SK-N-SH treated with all-trans-retinoic acid at 6 μM for 48 hours (cell line): ENCODE measurements at regions not wholly inside any gene's neighbourhood (a gene's known extent, or its start where the extent isn't known, plus 50 kb on each side); places are given as distances from the start of the nearest gene placed in this dataset.
"Not testable (repeated sequence)": the region's sequence is repeated elsewhere in the genome, so short reads cannot be mapped to it uniquely, and the experiment has no call there.

ENCODE experiments used
- ATAC-seq: fragments of 200-7000 bp; cut with Tn5 transposase; 3 replicates; pipeline ENCODE4 v1.9.1; 2020; ENCODE audit warnings: mild to moderate bottlenecking, moderate library complexity
- ARNTL ChIP-seq: fragments of 450-650 bp; formaldehyde crosslinking; IDR thresholded peaks from 2 replicates; pipeline ENCODE4 v1.5.0; 2020; ENCODE audit warnings: low read depth, mild to moderate bottlenecking, moderate library complexity, borderline replicate concordance
- BACH2 ChIP-seq: fragments of 250-450 bp; sonication (Bioruptor Pico); IDR thresholded peaks from 2 replicates; pipeline ENCODE4 v1.9.0; 2021; ENCODE audit warnings: mild to moderate bottlenecking, borderline replicate concordance
- CREB5 ChIP-seq: fragments of 250-450 bp; sonication (Bioruptor Pico); IDR thresholded peaks from 2 replicates; pipeline ENCODE4 v1.5.1; 2020; ENCODE audit warnings: low read depth, mild to moderate bottlenecking, moderate library complexity
- CSDC2 ChIP-seq: fragments of 250-450 bp; sonication (Bioruptor Pico); IDR thresholded peaks from 2 replicates; pipeline ENCODE4 v1.5.0; 2020; ENCODE audit warnings: mild to moderate bottlenecking, moderate library complexity
- CSRNP3 ChIP-seq: fragments of 250-450 bp; sonication (Bioruptor Pico); IDR thresholded peaks from 2 replicates; pipeline ENCODE4 v1.5.1; 2021; ENCODE audit warnings: mild to moderate bottlenecking, moderate library complexity
- ESRRG ChIP-seq: fragments of 250-450 bp; sonication (Bioruptor Pico); IDR thresholded peaks from 2 replicates; pipeline ENCODE4 v1.6.1; 2021; ENCODE audit warnings: mild to moderate bottlenecking
- GLIS3 ChIP-seq: fragments of 250-450 bp; sonication (Bioruptor Pico); IDR thresholded peaks from 2 replicates; pipeline ENCODE4 v1.5.0; 2020; ENCODE audit warnings: mild to moderate bottlenecking, moderate library complexity
- ISL1 ChIP-seq: fragments of 250-450 bp; sonication (Bioruptor Pico); IDR thresholded peaks from 2 replicates; pipeline ENCODE4 v2.1.2; 2022; ENCODE audit warnings: mild to moderate bottlenecking, moderate library complexity
- RARB ChIP-seq: fragments of 250-450 bp; sonication (Bioruptor Pico); IDR thresholded peaks from 2 replicates; pipeline ENCODE4 v1.8.0; 2021; ENCODE audit warnings: mild to moderate bottlenecking, moderate library complexity
- SNAI2 ChIP-seq: fragments of 250-450 bp; sonication (Bioruptor Pico); IDR thresholded peaks from 2 replicates; pipeline ENCODE4 v1.5.0; 2020; ENCODE audit warnings: mild to moderate bottlenecking, moderate library complexity
- TOX ChIP-seq: fragments of 250-450 bp; sonication (Bioruptor Pico); IDR thresholded peaks from 2 replicates; pipeline ENCODE4 v1.8.0; 2021; ENCODE audit warnings: mild to moderate bottlenecking, moderate library complexity, borderline replicate concordance
- TSHZ2 ChIP-seq: fragments of 250-450 bp; sonication (Bioruptor Pico); IDR thresholded peaks from 2 replicates; pipeline ENCODE4 v1.5.0; 2020; ENCODE audit warnings: mild to moderate bottlenecking, moderate library complexity
- ZC3H10 ChIP-seq: fragments of 250-450 bp; sonication (Bioruptor Pico); IDR thresholded peaks from 2 replicates; pipeline ENCODE4 v1.5.1; 2021; ENCODE audit warnings: mild to moderate bottlenecking, moderate library complexity
- ZFP3 ChIP-seq: fragments of 250-450 bp; sonication (Bioruptor Pico); IDR thresholded peaks from 2 replicates; pipeline ENCODE4 v1.5.0; 2020; ENCODE audit warnings: mild to moderate bottlenecking, moderate library complexity
- ZFP30 ChIP-seq: fragments of 450-650 bp; formaldehyde crosslinking; IDR thresholded peaks from 2 replicates; pipeline ENCODE4 v1.5.0; 2022; ENCODE audit warnings: mild to moderate bottlenecking, moderate library complexity
- ZNF565 ChIP-seq: fragments of 450-650 bp; formaldehyde crosslinking; conservative IDR thresholded peaks from 2 replicates; pipeline ENCODE4 v1.5.0; 2020; ENCODE audit warnings: low read depth, mild to moderate bottlenecking, moderate library complexity
- ZNF70 ChIP-seq: fragments of 450-650 bp; formaldehyde crosslinking; IDR thresholded peaks from 2 replicates; pipeline ENCODE4 v1.5.0; 2020; ENCODE audit warnings: mild to moderate bottlenecking, moderate library complexity
- ZNF8 ChIP-seq: fragments of 450-650 bp; formaldehyde crosslinking; IDR thresholded peaks from 2 replicates; pipeline ENCODE4 v1.5.0; 2020; ENCODE audit warnings: mild to moderate bottlenecking, moderate library complexity
- TF ChIP-seq, protein P1 (sequence below): fragments of 250-450 bp; sonication (Bioruptor Pico); IDR thresholded peaks from 2 replicates; pipeline ENCODE4 v1.8.0; 2021; ENCODE audit warnings: low read depth, mild to moderate bottlenecking, moderate library complexity, borderline replicate concordance

- no peak for TF ChIP-seq TSHZ2
- TF ChIP-seq CSDC2 (CRISPR knock-in tag), result no peak
- TF ChIP-seq ZFP3 (CRISPR knock-in tag), result no peak
- no peak for TF ChIP-seq ZC3H10 (CRISPR knock-in tag)
- no peak for TF ChIP-seq SNAI2
- no peak for TF ChIP-seq ZNF565
- no peak for ATAC-seq
Measured at GRCh38 chr14:83918546-83918945, 1611.4 kb upstream of the FLRT2 start.

DNA sequence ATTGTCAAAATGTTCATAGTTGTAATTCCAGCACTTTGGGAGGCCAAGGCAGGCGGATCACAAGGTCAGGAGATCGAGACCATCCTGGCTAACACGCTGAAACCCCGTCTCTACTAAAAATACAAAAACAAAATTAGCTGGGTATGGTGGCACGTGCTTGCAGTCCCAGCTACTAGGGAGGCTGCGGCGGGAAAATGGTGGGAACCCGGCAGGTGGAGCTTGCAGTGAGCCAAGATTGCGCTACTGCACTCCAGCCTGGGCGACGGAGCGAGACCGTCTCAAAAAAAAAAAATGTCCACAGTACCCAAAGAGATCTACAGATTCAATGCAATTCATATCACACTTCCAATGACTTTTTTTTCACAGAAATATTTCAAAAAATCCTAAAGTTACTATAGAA is 1610.3 kb upstream of the FLRT2 start:
- ATAC-seq, result not testable (repeated sequence)

GRCh38 chr14:83923842-83924241 is 1606.1 kb upstream of the FLRT2 start:
- no peak for ATAC-seq
- no peak for TF ChIP-seq CSRNP3 (CRISPR knock-in tag)

DNA sequence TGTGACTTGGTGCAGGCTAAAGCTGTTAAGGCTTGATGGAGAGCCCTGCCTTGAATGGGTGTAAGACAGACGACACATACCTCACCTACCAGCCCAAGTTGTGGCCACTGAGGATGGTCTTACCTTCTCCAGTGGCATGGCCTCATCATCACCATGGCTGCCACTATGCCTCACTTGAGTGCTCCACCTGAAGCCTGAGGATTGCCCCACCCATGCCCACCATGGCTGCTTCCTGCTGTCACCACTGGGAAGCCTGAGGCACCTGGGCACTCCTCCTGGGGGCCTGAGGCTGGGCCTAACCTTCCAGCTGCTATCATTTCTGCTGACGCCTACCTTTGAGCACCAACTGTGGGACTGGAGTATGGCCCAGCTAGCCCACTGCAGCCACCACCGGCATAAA is 1605.7 kb upstream of the FLRT2 start:
- no peak for TF ChIP-seq CSRNP3 (CRISPR knock-in tag)
- TF ChIP-seq ARNTL (CRISPR knock-in tag), result no peak
- no peak for TF ChIP-seq ZFP30 (CRISPR knock-in tag)
- no peak for TF ChIP-seq ZNF8 (CRISPR knock-in tag)
- no peak for TF ChIP-seq ISL1 (CRISPR knock-in tag)
- TF ChIP-seq RARB (CRISPR knock-in tag), result no peak
- TF ChIP-seq ESRRG (CRISPR knock-in tag), result no peak
- TF ChIP-seq, all 23 proteins: peak for 0
- no peak for ATAC-seq

DNA sequence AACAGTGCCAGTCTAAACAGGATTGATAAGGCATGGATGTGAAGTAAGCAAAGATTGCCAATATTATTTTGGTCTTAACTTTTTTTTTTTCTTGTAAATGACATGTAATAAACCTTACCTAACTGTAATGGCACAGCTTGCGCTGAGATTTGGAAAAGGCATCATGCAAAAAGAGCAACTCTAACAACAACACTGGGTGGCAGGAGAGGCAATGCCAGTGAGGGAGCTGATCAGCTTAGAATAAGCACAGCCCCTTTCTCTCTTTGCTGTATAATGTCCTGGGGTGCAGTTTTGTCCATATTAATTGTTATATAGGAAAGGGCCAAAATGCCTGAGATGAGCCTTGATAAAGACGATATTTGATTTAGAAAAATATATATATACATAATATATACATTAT is 1589.7 kb upstream of the FLRT2 start:
- no peak for TF ChIP-seq ESRRG (CRISPR knock-in tag)
- TF ChIP-seq CSRNP3 (CRISPR knock-in tag), result no peak
- TF ChIP-seq BACH2, result no peak
- TF ChIP-seq GLIS3 (CRISPR knock-in tag), result no peak
- TF ChIP-seq ZFP3 (CRISPR knock-in tag), result no peak
- TF ChIP-seq, all 23 proteins: peak for 0
- ATAC-seq, result no peak

GRCh38 chr14:83958359-83958758 is 1571.6 kb upstream of the FLRT2 start:
- ATAC-seq, result no peak
- TF ChIP-seq ZNF8 (CRISPR knock-in tag) (no peak), TOX (CRISPR knock-in tag) (no peak), ISL1 (CRISPR knock-in tag) (no peak), ZNF70 (CRISPR knock-in tag) (no peak), CSRNP3 (CRISPR knock-in tag) (no peak), CSDC2 (CRISPR knock-in tag) (no peak), ZFP3 (CRISPR knock-in tag) (no peak), ESRRG (CRISPR knock-in tag) (no peak), CREB5 (CRISPR knock-in tag) (no peak), RARB (CRISPR knock-in tag) (no peak)
- TF ChIP-seq, protein P1, sequence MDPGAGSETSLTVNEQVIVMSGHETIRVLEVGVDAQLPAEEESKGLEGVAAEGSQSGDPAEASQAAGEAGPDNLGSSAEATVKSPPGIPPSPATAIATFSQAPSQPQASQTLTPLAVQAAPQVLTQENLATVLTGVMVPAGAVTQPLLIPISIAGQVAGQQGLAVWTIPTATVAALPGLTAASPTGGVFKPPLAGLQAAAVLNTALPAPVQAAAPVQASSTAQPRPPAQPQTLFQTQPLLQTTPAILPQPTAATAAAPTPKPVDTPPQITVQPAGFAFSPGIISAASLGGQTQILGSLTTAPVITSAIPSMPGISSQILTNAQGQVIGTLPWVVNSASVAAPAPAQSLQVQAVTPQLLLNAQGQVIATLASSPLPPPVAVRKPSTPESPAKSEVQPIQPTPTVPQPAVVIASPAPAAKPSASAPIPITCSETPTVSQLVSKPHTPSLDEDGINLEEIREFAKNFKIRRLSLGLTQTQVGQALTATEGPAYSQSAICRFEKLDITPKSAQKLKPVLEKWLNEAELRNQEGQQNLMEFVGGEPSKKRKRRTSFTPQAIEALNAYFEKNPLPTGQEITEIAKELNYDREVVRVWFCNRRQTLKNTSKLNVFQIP (CRISPR knock-in tag), result no peak
